NCI-H2107 treated with DMSO at 0.1 percent for 48 hours (cell line): ENCODE measurements at regions not wholly inside any gene's neighbourhood (a gene's known extent, or its start where the extent isn't known, plus 50 kb on each side); places are given as distances from the start of the nearest gene placed in this dataset.
"Not testable (repeated sequence)": the region's sequence is repeated elsewhere in the genome, so short reads cannot be mapped to it uniquely, and the experiment has no call there.

Experiments used
- DNase-seq: peaks from one replicate; lab custom pipeline; 2025; ENCODE audit not compliant: unreplicated experiment; lab: John Stamatoyannopoulos, UW

DNA sequence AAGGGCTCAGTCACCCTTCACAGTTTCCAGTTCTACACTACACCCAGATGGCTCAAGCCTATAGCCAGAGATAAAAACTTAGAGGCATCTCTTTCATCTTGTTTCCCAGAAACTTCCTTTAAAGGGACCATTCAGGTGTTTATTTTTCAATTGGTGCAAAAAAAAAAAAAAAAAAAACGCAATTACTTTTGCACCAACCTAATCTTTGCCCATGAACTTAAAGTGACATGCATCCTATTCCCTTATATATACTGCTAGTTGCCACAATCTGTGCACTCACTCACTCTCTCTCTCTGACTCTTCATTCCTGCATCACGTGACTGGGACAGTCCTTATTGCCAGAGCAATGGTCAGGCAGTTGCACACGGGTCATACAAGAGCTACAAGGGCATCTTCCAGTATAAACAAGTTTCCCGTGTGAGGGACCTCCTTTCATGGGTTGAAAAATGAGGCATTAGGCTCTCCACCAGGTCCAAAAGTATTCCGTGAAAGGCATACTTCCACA, 789.4 kb downstream of the EPHA4 start:
- DNase-seq, result no peak

GRCh38 chr2:220783671-220784070, 788.4 kb downstream of the EPHA4 start:
- DNase-seq, result peak; percentile 22

DNA sequence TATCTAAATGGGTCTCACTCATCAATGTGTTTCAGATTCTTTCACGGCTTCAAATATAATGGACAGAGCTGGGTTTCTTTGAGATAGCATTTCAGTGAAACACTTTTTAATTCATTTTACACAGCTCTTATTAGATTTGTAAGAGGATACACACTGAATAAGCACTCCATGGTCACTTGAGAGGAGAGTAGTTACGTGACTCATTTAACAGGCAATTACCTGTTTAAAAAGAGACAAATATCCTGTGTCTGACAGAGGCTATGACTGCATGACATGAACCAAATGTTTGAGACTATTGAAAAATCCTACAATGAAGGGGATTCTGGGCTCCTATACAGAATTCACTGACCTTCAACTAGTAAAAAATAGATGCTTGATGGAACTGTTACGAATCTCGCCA, 786.9 kb downstream of the EPHA4 start:
- peak; percentile 83 for DNase-seq

DNA sequence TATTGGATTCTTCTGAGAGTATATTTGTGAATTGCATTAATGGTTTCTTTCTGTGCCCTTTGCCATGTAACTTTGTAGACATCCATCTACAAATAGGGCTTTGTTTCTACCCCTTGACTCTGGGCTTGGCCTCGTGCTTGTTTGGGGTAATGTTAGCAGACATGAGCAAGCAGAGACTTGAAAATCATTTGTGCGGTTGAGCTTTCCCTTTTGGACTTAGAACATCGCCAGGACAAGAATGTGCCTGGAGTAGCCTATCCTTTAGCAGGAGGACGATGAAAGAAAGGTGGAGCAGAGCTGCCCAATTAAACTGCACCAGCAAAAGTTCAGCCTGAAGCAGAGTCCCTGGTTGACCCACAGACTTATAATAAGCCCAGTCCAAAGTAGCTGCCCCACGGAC, 785.9 kb downstream of the EPHA4 start:
- no peak for DNase-seq

GRCh38 chr2:220787251-220787650, 784.9 kb downstream of the EPHA4 start:
- no peak for DNase-seq

DNA sequence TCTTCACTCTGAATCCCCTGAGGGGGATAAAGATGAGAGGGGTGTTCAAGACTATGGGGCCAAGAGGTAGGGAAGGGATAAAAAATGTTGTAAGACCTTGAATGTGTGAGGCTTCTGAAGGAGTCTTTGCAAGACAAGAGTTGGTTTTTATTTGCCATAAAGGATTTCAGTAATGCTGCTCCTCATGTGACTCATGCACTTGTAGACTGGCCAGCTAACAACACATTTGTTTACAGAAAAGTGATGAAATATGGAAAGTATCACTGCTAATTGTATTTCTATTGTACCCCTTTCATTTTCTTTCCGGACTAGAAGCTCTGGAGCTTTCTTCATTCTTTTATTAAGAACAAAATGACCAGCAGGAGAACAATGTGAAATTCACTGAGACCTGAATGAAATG, 782.1 kb downstream of the EPHA4 start:
- DNase-seq, result no peak

DNA sequence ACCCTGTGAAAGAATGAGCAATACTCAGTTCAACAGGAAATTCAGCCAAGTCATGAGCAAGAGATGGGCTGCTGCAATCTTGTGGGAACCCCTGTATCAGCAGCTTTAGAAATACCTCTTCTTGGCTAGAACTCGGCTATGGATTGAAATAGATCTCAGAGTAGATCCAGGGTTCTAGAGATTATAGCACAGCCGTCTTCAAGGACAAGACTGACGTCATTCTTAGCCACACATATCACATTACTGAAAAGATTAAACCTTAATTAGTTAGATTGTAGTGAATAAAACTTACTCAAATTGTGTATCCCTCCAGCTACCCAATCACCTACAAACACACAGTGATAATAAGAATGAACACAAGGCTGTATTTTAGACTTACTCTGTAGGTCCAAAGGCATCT, 776.4 kb downstream of the EPHA4 start:
- DNase-seq, result no peak

GRCh38 chr2:220811115-220811514, 761.0 kb downstream of the EPHA4 start:
- DNase-seq, result no peak

DNA sequence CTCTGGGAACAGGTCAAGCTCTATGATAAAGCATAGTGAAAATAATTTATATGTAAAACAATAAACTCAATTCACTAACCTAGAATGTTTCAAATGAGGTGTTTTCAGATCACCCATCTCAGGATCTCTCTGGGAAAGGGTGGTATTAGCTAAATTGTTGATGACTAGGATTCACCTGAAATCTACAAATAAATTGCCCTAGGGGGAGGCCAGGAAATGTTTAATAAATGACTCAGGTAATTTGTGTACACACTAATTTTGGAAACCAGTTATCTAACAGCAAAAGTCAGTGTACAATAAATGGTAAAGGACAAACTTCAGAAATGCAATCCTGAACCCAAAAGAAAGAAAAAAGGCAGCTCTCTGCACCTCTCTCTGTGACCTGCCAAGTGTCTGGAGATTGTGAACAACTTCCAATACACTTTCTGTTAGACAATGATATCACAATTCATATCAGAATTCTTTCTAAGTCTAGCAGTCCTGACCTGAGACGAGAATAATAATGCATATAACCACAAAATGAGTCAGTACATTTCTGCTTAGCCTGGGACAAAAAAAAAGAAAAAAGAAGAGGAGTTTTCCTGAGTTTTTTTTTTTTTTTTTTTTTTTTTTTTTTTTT, 760.0 kb downstream of the EPHA4 start:
- no peak for DNase-seq

GRCh38 chr2:220814441-220814840, 757.7 kb downstream of the EPHA4 start:
- no peak for DNase-seq

DNA sequence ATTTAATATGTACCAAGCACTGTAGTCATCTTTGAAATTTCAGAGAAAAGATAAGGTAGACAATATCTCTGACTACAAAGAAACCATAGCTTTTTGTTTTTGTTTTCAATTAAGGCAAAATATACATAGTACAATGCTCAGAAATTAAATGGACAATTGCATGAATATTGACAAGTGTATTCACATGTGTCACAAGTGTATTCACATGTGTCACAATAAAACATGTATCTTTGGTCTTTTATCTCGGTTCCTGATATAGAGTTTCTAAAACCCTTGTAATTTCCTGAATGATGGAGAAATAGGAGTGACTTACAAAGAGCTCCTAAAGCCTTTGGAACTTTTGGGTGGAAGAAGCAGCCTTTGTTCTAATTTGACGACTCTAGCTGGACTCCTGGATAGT, 756.4 kb downstream of the EPHA4 start:
- DNase-seq, result no peak

GRCh38 chr2:220821683-220822082, 750.4 kb downstream of the EPHA4 start:
- no peak for DNase-seq

DNA sequence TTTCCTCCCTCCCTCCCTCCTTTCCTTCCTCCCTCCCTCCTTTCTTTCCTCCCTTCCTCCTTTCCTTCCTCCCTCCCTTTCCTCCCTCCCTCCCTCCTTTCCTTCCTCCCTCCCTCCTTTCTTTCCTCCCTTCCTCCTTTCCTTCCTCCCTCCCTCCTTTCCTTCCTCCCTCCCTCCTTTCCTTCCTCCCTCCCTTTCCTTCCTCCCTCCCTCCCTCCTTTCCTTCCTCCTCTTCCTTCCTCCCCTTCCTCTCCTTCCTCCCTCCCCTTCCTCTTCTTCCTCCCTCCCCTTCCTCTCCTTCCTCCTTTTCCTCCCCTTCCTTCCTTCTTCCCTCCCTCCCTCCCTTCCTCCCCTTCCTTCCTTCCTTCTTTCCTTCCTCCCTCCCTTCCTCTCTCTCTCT, 748.5 kb downstream of the EPHA4 start:
- not testable (repeated sequence) for DNase-seq

DNA sequence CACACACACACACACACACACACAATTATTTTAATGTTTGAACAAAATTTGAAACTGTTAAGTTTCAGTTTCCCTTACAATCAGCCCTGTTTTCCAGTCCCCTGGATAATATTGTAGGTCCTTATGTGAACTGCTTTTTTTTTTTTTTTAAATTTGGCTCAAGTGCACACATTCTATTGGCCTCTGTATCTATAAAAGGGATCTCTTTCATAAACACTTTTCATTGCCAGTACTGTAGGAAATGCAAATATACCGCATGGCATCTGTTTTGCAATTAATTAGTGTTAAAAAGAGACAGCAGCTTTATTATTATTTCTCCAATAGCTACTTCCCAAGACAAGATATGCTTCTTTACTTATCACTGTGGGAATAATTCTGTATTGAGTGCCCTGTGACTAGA, 738.7 kb downstream of the EPHA4 start:
- no peak for DNase-seq

GRCh38 chr2:220835583-220835982, 736.5 kb downstream of the EPHA4 start:
- no peak for DNase-seq

DNA sequence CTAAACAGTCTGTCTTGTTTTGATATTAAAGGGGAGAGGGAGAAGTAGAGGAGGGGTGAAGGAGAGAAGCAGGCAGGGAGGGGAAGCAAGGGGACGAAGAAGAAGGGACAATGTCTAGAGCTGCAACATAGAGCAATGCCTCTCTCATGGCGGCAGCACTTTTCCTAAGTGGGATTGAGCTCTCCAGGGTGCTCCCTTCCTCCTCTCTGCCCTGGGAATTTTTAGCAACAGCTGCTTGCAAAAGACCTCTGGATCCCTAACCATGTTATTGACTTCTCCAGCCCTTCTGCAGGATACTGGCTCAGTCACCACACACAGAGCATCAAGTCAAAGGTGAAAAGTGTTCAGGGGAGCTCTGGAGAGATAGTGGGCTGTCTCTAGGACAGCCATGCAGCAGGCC, 734.9 kb downstream of the EPHA4 start:
- DNase-seq, result no peak

- DNase-seq, result no peak
These were observed 729.0 kb downstream of the EPHA4 start for GRCh38 chr2:220842901-220843665.

- DNase-seq, result no peak
These were observed 726.3 kb downstream of the EPHA4 start for GRCh38 chr2:220845766-220846273.

- DNase-seq, result no peak
These were observed 725.1 kb downstream of the EPHA4 start for GRCh38 chr2:220847006-220847405.

GRCh38 chr2:220847589-220847988, 724.5 kb downstream of the EPHA4 start:
- peak; percentile 89 for DNase-seq

DNA sequence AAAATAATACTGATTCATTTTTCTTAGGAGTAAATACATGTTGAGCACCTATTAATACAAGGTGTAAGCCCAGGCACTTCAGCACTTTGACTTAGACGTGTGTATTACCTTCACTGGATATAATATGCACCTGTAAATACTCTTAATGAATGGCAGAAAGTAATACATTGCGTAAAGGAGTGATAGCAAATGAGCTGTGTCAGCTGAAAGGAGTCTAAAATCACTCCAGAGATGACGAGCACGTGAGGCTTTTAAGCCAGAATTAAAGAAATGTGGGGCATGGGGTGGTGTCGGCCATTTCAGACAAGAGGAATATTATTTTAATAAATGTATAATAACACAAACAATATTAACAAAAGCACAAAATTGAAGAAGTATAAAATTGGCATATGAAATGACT, 722.7 kb downstream of the EPHA4 start:
- no peak for DNase-seq

- no peak for DNase-seq
These were observed 722.0 kb downstream of the EPHA4 start for GRCh38 chr2:220850116-220850515.
